GM18519 (cell line): ENCODE measurements at regions not wholly inside any gene's neighbourhood (a gene's known extent, or its start where the extent isn't known, plus 50 kb on each side); places are given as distances from the start of the nearest gene placed in this dataset.
"Not testable (repeated sequence)": the region's sequence is repeated elsewhere in the genome, so short reads cannot be mapped to it uniquely, and the experiment has no call there.

Source experiments
- ATAC-seq: cut with Tn5 transposase; IDR thresholded peaks from one replicate; pipeline ENCODE4 v1.9.1; 2021; ENCODE audit warnings: mild to moderate bottlenecking, moderate library complexity; ENCODE audit not compliant: unreplicated experiment, low FRiP score

DNA sequence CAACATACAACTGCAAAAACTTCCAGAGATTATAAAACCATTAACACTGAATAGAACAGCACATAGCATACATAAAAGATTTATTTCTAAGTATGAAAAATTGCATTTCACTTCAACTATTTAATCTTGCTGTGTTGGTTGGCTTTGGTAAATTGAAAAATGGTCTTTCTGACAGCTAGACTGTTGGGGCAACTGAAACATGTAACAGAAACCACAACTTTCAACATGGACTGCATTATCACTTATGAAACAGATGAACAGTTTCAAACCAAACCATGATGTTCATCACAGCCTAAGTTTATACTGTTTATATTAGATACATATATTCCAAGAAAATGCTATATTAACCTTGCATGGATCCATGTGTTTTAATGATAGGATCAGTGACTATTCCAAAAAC lies 324.1 kb upstream of the PCDH9 start:
- ATAC-seq, result no peak

DNA sequence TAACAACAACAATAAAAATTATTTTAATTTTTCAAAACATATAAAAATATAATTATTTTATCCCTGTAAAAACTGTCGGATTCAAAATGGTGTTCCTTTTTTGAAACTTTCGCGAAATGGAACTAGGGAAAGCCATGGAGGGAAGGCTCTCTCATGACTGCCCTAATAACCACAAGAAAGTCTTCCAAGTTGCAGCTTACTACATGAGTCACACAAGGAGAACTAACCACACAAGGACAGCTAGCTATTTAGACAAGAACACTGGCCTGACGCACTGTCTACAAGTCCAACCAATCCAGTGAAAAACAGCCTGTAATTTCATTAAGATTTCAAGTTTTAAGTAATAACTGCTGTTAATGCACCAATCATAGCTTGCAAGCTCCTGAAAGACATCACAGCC lies 319.2 kb upstream of the PCDH9 start:
- ATAC-seq, result no peak

DNA sequence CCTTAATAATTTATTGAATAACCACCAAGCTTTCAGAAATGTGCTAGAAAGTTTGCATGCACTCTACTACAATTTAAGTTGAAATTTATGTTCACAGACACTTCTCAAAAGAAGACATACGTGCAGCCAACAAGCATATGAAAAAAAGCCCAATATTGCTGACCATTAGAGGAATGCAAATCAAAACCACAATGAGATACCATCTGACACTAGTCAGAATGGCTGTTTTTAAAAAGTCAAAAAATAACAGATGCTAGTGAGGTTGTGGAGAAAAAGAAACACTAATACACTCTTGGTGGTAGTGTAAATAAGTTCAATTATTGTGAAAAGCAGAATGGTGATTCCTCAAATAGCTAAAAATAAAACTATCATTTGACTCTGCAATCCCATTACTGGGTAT lies 308.8 kb upstream of the PCDH9 start:
- ATAC-seq, result no peak

- ATAC-seq, result no peak
These were observed 290.8 kb upstream of the PCDH9 start for GRCh38 chr13:67520886-67521285.

DNA sequence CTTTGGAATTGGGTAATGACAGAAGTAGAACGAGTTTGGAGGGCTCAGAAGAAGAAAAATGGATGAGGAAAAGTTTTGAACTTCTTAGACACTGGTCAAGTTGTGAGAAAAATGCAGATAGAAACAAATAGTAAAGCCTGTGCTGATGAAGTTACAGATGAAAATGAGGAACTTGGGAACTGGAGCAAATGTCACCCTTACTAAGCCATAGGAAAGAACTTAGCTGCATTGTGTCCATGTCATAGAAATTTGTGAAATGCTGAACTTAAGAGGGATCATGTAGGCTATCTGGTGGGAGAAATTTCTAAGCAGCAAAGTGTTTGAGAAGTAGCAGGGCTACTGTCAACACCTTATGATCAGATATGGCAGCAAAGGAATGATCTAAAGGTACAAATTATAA lies 289.2 kb upstream of the PCDH9 start:
- ATAC-seq, result no peak

DNA sequence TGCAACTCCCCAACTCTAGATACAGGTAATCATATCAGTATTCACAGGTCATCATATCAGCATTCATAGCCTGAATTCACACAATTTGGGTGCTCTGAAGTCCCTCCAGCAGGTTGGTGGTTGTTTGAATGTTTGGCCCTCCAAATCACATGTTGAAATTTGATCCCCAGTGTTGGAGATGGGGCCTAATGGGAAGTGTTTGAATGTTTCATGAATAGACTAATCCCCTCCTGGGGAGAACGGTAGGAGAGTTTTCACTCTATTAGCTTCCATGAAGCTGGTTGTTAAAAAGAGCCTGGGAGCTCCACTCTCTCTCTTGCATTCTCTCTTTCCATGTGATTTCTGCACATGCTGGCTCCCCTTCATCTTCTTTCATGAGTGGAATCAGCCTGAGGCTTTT lies 288.6 kb upstream of the PCDH9 start:
- no peak for ATAC-seq

GRCh38 chr13:67515895-67516294 lies 285.8 kb upstream of the PCDH9 start:
- no peak for ATAC-seq

- no peak for ATAC-seq
These were observed 278.9 kb upstream of the PCDH9 start for GRCh38 chr13:67509018-67509417.

DNA sequence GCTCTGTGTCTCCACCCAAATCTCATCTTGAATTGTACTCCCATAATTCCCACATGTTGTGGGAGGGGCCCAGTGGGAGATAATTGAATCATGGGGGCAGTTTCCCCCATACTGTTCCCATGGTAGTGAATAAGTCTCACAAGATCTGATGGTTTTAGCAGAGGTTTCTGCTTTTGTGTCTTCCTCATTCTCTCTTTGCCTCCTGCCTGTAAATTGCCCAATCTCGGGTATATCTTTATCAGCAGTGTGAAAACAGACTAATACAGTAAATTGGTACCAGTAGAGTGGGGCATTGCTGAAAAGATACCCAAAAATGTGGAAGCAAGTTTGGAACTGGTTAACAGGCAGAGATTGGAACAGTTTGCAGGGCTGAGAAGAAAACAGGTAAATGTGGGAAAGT lies 278.1 kb upstream of the PCDH9 start:
- not testable (repeated sequence) for ATAC-seq

- no peak for ATAC-seq
These were observed 276.3 kb upstream of the PCDH9 start for GRCh38 chr13:67506407-67506806.

DNA sequence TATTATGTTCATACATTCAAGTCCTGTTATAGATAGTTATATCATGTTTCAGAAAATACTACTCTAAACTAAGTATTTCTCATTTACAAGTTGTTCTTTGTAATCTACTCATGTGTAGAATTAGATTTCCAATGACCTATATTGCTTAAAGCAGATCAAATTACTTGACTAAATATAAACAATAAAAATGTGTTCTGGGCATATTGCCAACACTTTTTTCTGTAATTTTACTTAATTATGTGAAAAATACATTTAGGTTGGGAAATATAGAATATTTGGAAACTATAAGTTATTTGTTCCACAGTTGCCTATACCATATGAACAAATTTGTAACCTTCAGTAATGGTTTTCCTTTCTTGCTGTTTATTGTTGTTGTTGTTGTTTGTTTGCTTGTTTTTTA lies 275.2 kb upstream of the PCDH9 start:
- no peak for ATAC-seq

DNA sequence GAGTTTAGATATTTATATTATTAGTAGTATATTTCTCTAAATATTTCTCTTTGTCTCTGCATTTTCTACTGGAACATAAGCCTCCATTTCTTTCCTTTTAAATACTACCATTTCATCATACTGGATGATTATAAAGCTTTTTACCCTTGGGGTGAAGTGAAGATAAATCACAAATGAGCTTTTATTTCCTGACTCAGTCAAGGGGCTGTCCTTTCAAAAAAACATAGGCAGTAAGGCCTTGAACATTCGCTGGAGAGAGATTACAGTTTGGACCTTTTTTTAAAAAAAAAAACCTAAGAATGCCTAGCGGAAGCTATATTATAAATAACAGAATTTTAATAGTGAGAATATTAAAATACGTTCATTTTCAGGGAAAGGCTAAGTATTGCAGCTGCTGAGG lies 268.8 kb upstream of the PCDH9 start:
- no peak for ATAC-seq

DNA sequence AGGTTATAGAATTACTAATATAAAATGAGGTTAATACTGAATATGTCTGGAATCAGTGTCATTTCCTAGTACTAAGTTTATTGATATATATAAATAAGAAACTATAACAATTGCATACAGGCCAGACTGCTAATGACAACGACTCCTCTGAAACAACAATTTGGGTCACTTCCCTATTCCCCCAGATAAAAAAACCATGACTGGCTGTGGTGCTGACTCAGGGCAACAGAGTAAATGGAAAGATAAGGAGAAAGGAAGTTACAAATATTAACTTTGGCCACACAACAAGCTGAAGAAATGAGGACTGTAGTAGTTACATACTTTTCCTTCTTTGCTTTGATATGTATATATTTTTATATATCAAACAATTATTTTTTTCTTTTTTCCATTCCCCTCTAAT lies 263.7 kb upstream of the PCDH9 start:
- ATAC-seq, result no peak

DNA sequence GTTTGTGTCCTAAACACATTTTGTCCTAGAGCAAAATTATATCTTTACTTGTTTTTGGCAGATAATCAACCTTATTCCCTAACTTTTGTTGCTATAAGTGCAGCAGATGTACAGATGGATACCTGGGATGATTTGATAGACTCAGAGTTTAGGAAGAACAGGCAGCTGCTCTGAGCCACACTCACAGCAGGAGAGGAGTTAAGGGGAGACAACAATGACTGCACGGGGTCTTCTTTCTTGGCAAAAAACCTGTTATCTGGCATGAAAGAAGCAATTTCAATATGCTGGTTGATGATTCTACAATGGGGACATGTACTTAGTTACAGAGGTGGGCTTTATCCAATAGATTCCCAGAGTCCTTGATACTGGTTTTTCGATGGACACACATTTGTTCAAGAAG lies 258.9 kb upstream of the PCDH9 start:
- ATAC-seq, result no peak

GRCh38 chr13:67481445-67481844 lies 251.3 kb upstream of the PCDH9 start:
- ATAC-seq, result no peak

DNA sequence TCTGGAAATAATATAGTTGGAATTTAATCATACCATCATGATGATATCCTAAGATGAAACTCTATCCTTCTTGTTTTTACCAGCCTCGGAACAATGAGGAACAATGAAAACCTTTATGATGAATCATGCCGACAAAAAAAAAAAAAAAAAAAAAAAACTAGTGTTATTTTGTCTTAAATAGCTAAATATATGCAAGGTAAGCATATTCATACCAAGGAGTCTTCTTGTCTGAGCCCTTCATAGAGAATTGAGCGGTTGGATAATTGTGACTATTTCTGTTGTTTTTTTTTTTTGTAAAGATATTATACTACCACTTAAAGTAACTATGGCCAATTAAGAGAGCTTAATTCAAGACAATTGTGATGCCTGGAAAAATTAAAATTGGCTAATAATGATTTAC lies 244.0 kb upstream of the PCDH9 start:
- no peak for ATAC-seq

GRCh38 chr13:67469623-67470022 lies 239.5 kb upstream of the PCDH9 start:
- no peak for ATAC-seq

GRCh38 chr13:67466569-67466968 lies 236.4 kb upstream of the PCDH9 start:
- ATAC-seq, result no peak

GRCh38 chr13:67464154-67464553 lies 234.0 kb upstream of the PCDH9 start:
- ATAC-seq, result no peak

DNA sequence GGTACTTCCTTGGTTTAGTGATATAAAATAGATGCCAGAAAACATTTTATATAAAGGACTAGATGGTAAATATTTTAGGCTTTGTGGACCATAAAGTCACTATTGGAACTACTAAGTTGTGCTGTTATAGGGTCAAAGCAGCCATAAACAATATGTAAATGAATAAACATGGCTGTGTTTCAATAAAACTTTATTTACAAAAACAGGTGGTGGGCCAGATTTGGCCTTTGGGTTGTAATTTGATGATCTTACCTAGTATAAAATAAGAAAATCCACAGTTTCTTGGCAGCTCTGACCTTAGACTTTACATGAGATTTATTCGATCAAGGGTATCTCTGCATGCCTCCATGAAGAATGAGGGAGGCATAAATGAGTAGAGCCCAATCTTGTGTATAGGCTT lies 232.0 kb upstream of the PCDH9 start:
- ATAC-seq, result no peak

DNA sequence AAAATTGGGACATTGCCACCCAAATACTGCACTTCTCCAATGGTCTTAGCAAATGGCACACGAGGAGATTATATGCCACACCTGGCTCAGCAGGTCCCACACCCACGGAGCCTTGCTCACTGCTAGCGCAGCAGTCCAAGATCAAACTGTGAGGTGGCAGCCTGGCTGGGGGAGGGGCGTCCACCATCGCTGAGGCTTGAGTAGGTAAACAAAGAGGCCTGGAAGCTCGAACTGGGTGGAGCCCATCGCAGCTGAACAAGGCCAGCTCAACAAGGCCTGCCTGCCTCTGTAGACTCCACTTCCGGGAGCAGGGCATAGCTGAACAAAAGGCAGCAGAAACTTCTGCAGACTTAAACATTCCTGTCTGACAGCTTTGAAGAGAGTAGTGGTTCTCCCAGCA lies 222.4 kb upstream of the PCDH9 start:
- not testable (repeated sequence) for ATAC-seq

GRCh38 chr13:67445436-67445835 lies 215.3 kb upstream of the PCDH9 start:
- no peak for ATAC-seq

- ATAC-seq, result no peak
These were observed 213.8 kb upstream of the PCDH9 start for GRCh38 chr13:67443923-67444322.
